Right forelimb (tissue), 1 donor: ENCODE measurements at regions not wholly inside any gene's neighbourhood (a gene's known extent, or its start where the extent isn't known, plus 50 kb on each side); places are given as distances from the start of the nearest gene placed in this dataset.

Experiments used
- DNase-seq: peaks from one replicate; pipeline ENCODE4 v3.0.0-alpha.2; 2018

GRCh38 chr9:97747201-97747965, 50.2 kb upstream of the XPA start:
- DNase-seq: no peak

GRCh38 chr9:97748525-97748924, 51.4 kb upstream of the XPA start:
- no peak for DNase-seq

- no peak for DNase-seq
Measured at GRCh38 chr9:97749928-97750327, 52.8 kb upstream of the XPA start.

GRCh38 chr9:97751531-97751930, 54.4 kb upstream of the XPA start:
- no peak for DNase-seq

GRCh38 chr9:97752274-97752673, 55.1 kb upstream of the XPA start:
- no peak for DNase-seq

GRCh38 chr9:97753364-97753763, 56.2 kb upstream of the XPA start:
- no peak for DNase-seq

GRCh38 chr9:97753975-97754374, 56.8 kb upstream of the XPA start:
- no peak for DNase-seq

GRCh38 chr9:97755618-97756267, 58.6 kb upstream of the XPA start:
- DNase-seq: no peak

- no peak for DNase-seq
Measured at GRCh38 chr9:97756991-97757390, 59.9 kb upstream of the XPA start.

- DNase-seq: no peak
Measured at GRCh38 chr9:97758334-97758916, 61.3 kb upstream of the XPA start.

GRCh38 chr9:97759581-97760288, 62.6 kb upstream of the XPA start:
- DNase-seq: no peak

GRCh38 chr9:97761056-97761598, 64.0 kb upstream of the XPA start:
- no peak for DNase-seq

- DNase-seq: no peak
Measured at GRCh38 chr9:97761879-97762278, 64.7 kb upstream of the XPA start.

- no peak for DNase-seq
Measured at GRCh38 chr9:97763874-97764273, 66.7 kb upstream of the XPA start.

GRCh38 chr9:97766092-97766491, 69.0 kb upstream of the XPA start:
- no peak for DNase-seq

- DNase-seq: no peak
Measured at GRCh38 chr9:97766610-97767009, 69.5 kb upstream of the XPA start.

- DNase-seq: no peak
Measured at GRCh38 chr9:97767891-97768290, 70.8 kb upstream of the XPA start.

GRCh38 chr9:97768746-97769145, 71.6 kb upstream of the XPA start:
- no peak for DNase-seq

GRCh38 chr9:97769208-97769607, 72.1 kb upstream of the XPA start:
- DNase-seq: no peak

- no peak for DNase-seq
Measured at GRCh38 chr9:97770808-97771372, 73.8 kb upstream of the XPA start.

GRCh38 chr9:97771641-97772040, 74.5 kb upstream of the XPA start:
- DNase-seq: no peak

- DNase-seq: no peak
Measured at GRCh38 chr9:97772145-97772544, 75.0 kb upstream of the XPA start.

- no peak for DNase-seq
Measured at GRCh38 chr9:97773091-97773490, 76.0 kb upstream of the XPA start.
